HG03571 (cell line): ENCODE measurements at regions not wholly inside any gene's neighbourhood (a gene's known extent, or its start where the extent isn't known, plus 50 kb on each side); places are given as distances from the start of the nearest gene placed in this dataset.
A peak's percentile ranks its signal among the peaks of the same experiment; 100 is the strongest.

Experiments
- ATAC-seq: cut with Tn5 transposase; IDR thresholded peaks from one replicate; pipeline ENCODE4 v1.9.1; 2021; ENCODE audit not compliant: unreplicated experiment

DNA sequence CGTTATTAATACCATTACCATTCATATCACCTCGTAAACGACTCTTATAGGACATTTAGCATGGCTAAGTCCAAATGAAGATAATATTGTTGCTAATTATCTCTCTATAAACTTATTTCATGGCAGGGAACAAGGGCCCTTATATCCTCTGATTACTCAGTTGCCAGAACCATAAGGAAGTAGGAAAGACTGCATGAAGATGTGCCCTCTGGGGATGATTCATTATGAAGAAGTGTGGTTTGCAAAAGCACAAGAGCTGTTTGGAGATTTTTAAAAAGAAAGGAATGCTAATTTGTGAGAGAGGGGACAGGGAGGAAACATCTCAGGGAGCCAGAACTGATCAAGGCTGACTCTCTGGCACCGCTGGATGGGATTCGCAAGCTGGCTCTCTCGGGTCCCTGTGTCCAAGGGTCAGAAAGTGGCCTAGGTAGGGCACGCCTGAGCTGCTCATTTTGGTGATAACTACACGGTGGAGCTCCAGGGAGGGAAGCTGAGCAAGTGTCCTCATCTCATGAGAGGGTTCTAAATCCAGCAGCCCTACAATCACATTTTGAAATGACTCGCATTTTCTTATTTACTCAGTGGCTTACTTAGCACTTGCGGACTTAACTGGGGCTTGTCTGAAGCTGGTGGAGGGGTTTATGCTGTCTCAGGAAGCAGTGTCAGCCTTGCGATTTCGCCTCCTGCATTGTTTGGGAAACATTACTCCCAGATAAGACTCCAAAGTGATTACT lies 136.8 kb downstream of the C5orf15 start:
- no peak for ATAC-seq

DNA sequence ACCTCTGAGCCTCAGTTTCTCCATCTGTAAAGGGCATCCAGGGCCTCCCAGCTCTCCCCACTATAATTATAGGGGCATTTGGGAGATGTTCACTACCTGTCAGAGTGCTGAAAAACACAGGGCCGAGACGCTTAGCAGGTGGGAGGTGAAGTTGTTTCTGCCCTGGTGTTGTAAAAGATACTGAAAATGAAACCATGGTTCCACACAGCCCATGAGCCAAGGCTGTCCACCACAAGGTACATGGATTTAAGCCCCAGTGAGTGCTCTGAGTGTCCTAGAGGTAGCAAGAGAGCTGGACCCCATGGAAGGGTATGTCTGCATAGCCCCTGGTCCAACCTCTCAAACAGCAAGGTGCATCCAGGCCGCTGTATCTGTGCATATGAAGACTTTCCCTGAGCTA lies 137.5 kb downstream of the C5orf15 start:
- no peak for ATAC-seq

DNA sequence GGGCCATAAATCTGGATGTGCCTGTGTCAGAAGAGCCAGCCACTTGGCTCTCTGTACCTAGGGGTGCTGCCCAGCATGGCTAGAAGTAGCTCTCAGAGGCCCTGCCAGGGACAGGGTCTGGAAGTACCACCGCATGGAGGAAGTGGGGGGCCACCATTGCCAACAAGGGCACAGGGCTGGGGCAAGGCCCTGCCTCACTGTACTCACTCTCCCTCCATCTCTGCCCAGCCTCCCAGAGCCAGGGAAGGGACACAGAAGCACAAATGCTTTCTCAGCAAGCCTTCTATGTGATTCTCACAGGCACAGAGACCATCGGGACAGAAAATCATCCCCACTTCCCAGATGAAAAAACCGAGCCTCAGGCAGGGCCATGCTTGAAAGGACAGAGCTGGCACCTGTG lies 138.1 kb downstream of the C5orf15 start:
- ATAC-seq: no peak

DNA sequence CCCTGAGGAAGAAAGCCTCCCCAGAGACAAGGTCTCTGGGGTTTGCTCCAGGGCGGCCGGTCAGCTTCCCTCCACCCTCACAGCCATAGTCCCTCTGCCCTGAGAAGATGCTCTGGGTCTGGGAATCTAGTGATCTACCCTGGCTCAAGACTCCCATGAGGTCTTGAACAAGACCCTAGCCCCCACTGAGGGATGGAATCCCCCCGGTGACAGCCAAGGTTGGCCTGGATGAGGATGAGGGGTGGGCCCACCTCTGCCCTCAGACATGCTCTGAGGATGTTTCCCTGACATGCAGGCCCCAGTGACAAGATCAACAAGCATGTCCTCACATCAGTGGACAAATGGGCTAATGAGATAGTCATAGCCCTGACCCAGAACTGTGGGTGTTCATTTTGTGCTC lies 138.6 kb downstream of the C5orf15 start:
- ATAC-seq: no peak

DNA sequence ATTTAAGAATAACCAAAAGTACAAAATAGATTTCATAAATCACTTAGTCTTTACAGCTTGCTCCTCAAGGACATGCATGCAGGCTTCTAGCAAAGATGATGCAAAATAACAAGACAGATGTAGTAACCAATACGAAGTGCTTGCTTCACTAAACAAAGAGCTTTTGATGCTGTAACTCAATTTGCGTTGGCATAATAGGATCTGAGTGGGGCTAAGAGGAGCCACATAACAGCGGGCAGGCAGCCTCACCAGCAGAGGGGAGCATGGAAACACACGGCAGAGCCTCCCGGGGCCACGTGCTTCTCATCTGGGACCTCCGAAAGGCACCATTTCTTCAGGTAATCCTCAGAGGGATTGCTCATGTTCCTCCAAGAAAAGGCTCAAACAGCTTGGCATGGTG lies 139.7 kb downstream of the C5orf15 start:
- no peak for ATAC-seq

DNA sequence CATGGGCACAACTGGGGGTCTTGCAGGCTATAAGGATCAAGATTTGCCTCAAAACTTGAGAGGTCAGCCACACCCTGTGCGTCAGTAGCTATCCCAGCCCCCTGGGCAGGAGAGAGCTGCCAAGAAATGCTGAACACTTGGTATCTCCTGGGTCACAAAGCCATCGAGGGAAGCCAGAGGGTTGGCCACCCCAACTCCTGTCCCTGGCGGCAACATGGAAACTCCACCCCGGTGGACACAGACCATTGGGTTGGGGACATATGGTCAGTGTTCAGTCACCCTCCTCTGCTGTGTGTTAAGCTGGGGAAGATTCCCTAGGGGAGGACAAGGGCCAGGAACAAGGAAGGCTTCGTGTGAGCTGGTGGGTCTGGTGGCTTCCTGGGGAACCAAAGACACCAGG lies 140.6 kb downstream of the C5orf15 start:
- ATAC-seq: no peak

DNA sequence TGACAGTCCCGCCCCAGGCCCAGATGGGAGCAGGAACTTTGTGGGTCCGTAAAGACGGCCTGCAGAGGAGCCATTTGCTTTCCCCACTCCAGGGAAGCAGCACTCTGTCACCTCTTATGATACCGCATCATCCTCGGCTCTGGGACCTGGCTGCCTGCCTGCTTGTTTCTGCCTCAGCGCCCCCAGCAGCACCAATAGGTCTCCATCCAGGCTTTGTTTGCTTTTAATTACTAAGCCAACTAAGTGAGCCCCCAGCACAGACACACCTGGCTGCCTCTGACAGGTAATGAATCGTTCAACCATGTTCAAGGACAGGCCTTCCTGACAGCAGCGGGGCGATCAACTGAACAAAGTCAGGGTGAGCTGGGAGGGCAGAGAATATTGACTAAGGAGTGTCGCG lies 141.4 kb downstream of the C5orf15 start:
- no peak for ATAC-seq

DNA sequence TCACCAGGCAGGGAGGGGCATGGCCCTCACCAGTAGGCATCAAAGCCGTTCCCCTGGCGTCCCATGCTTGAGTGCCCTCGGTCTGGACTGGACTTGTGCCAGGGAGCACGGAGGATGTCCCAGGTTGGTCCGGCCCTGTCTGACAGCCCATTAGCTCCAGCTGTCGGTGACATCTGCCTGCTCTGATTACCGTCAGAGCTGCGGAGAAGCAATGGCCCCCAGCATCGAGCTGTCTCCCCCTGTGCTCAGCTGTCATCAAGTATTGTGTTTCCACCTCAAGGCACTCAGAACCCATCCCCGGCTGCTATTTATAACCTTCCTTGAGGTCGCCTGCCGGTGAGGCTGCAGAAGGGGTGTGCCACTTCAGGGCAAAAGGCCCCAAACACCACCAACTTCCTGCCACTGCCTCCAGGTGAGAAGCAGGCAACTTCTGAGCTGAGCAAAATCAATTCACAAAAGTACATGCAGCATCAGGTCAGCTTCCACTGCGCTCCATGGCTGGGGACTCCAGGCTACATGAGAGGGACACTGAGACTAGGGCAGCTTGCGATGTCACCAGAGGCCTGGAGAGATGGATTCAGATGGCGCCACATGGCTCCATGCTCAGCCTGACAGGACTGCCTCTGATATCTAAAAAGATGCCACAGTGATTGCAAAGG lies 142.7 kb downstream of the C5orf15 start:
- peak; percentile 23 for ATAC-seq

DNA sequence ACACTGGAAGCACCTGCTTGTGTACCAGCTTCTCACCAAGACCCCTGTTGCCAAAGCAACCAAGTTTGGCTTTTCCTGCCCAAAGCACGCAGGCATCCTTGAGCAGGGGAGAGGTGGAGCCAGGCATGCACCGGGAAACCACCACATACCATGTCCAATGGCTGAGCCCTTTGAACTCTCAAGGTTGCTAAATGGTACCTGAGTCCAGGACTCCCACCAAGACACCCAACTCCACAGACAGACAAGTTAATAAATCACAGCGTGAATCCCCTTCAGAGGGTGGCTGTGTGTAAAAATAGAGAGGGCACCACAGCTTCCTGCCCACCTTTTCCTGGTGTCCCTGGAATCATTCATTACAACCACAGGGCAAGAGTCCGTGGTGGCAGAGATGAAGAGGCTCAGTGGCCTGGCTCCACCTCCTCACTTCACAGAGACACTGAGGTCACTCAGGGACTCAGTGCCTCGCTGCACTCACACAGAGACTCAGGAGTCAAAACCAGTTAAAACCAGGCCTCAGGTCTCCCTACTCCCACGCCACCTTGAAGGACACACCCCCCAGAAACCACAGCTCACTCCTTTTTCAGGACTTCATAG lies 143.7 kb downstream of the C5orf15 start:
- peak; percentile 64 for ATAC-seq

DNA sequence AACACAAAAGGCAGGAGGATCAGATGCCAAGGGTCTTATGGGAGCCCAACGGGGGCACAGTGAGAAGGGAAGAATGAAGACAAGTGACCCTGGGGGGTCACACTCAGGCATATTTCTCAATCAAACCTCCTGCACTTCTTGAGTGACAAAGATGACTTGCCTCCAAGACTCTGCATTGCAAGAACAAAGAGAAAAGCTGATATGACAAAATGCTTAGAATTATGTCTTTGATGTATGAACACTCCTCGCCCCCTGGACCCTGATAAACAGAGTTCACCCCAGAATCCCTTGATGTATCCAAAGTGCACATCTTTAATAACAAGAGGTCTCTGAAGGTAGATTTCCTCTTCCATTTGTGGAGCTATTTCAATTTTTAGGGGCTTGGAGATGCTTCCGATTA lies 146.5 kb downstream of the C5orf15 start:
- no peak for ATAC-seq

DNA sequence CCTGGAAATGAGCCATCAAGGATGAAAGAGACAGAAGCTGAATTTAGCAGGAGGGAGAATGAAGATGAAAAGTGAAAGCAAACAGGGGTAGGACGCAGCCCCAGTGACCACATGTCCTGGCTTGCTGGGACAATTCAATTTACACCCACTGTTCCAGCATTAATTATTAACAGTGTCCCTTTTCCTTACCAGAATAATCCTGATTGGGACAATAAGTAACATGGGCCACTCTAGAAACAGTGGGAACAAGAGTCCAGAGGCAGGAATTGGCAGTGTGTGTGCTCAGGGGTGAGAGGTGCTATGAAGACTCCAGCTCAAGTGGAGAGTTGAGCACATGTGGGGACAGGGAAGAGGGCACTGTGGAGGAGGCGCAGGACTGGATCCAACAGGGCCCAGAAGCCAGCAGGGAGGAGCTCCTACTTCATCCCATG lies 147.1 kb downstream of the C5orf15 start:
- no peak for ATAC-seq

DNA sequence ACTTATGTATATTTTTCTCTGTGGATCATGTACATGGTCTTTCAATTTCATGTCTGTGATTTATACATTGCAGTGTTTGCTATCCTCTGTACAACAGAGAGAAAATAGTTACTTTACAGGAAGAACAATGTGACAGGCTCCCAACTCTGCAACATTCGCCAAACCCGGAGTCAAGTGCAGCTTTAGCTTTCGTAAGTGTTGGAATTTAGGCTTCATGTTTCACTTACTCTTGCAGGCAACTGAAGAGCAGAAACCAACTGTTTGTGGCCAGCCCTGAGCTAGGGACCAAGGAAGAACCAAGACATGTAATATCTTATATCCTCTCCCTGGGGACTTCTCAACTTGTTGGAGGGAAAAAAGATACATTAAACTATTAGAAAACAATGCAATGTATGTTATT lies 147.9 kb downstream of the C5orf15 start:
- no peak for ATAC-seq

DNA sequence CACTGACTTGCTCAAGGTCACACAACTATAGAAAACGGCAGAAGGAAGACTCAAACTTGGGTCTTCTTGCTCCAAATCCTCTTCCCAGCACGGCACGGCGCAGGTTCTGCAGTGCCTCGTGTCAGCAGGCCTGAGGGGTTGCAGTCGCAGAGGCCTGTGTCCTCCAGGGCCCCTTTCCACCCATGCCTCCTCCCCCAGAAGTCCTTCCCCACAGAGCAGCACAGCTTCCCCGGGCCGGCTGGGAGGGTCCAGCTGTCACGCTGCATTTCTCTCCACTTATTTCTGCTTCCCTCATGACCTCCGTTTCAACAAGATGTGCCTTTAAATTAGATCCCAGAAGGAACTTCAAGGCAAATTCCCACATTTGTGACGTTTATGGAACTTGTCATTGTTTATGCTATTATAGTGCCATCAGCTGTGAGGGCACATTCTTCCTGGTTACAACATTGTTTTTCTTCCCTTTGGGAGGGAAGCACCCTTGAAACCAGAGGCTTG lies 148.4 kb downstream of the C5orf15 start:
- no peak for ATAC-seq

DNA sequence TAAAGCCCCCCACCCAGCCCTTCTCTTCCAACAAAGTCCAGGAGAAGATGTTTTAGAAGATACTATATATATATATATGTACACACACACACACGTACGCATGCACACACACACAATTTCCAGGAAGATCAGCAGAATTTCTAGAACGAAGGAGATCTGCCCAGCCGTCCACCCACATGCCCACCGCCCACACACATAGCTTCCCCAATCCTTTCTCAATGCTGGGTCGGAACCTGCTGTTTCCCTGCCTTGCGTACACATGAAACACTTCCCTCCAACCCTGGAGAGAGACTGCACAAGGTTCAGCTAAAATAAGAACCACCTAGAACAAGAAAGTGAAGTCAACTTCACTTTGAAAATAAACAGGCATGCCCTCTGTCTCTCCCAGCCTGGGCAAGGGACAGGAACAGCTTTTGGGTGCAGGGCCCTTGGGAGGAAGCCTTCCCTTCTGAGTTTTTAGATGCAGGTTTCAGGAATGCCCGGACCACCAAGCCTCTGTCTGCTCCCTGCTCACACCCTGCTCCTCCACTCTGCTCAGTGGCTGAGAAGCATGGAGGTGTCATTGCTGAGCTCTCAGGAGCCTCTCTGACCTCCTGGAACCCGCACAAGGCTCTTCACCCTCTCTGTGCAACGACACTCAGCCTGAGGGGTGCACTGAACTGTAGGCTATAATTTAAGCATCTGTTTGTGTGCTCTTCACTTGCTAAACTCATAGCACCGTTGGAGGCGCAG lies 149.4 kb downstream of the C5orf15 start:
- ATAC-seq: no peak

DNA sequence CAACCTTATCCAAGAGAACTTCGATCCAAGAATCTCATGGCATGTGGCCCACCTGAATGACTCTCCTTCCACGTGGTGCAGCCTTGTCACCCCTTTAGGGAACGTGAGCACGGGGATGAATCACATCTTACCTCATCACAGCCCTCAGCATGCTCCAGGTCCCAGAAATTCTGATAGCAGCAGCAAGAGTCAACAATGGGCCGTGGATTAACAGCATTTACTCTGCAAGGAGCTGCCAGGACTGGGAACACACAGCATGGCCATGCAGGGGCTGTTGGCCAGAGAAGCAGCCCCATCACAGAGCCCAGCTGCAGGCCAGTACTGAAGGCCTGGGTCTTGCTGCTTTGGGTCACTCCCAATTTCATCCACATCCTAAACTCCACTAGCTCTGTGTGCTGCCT lies 150.4 kb downstream of the C5orf15 start:
- no peak for ATAC-seq

DNA sequence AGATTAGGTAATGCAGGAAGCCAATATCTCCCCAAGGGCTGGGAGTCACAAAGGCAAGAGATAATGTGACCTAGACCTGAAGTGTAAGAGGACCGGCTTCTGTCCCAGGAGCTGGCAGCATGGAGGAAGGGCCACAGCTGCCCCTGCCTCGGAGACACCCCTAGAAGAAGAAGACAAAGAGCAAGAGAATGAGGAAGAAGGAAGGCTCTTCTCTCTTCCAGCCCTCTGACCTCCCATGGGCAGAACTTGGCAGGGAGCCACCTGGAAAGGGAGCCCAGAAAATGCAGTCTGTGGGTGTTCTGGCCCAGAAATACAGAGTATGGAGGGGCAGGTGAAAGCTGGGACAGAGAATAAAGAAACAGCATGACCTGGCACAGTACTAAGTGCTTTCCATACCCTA lies 151.0 kb downstream of the C5orf15 start:
- no peak for ATAC-seq

DNA sequence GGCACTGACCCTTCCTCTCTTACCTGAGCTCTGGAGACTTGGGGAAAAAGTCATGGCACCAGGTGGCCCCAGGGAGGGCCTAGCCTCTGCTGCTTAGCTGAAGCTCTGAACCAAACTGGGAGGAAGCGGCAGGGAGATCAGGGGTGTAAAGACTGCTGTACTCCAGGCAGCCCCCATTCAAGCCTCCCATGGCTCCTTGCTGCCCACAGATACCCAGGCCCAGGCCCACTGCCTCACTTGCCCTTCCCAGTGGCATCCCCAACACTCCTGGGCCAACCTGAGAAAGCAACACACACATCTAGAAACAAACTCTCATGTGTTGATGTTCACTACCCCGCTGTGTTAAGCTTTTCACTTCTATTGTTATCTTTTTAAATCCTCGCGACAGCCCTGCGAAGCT lies 151.6 kb downstream of the C5orf15 start:
- no peak for ATAC-seq

DNA sequence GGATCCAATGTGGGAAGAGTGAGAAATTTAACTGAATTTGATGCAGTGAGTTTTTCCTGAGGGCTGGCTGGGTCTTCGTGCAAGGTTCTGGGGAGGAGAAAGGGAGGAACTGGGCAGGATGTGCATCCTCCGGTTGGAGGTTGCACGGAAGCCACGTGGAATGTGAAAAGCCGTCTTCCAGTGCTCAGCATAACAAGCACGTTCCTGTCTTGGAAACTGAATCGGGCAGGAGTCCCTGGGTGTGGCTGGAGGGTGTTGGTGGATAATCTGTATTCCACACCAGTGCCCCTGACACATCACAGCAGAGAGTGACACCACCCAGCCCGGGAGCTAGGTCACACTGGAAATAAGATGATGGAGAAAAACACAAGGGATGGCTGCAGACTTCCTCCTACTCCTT lies 154.3 kb downstream of the C5orf15 start:
- no peak for ATAC-seq

DNA sequence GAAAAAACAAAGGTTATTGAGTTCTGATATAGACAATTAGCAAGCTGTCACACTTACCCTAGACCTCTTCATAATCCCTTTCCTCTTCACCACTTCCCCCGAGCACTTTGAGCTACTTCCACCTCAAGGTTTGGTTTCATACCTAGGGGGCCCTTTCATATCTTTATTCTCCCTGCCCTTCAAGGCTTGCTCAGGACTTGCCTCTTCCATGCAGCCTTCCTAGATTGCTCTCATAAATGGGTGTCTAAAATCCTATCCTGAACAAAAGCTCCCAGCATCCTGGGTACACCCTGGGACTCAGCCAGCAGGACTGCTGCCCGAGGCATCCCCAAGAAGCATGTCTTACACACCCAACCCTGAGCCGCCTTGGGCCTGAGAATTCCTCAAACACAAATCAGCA lies 157.3 kb downstream of the C5orf15 start:
- ATAC-seq: no peak

DNA sequence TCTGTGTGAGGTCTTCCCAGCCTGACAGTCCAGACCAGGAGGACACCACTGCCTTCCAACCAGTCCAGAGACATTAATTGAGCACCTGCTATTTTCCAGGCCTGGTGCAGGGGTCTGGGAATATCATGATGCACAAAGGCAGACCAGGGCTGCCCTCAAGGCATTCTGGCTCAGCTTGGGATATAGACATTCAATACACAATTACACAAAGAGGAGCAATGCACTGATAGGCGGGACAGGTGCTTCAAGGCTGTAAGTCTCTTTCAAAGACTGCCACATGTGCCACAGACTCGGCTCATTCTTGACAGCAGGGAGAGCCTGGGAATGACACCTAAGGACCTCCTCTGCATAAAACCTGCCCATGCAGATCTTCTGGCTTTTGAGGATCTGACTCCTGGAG lies 158.6 kb downstream of the C5orf15 start:
- ATAC-seq: no peak

DNA sequence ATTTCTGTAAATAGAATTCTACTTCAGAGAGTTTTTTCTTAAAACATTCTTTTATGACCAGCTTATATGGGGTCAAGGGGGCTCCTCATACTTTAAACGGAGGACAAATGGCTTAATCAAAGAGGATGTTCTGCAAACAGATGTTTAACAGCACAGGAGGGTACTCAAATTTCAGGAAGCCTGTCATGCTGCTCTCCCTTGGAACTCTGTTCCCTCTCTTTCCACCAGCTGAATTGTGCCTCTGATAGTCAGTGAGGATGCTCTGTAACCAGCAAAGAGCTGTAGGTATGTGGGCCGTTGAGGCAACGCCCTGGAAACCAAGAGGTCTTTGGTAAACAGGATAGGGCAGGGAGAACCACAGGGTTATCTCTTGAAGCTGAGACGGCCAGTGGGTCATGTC lies 161.1 kb downstream of the C5orf15 start:
- no peak for ATAC-seq

DNA sequence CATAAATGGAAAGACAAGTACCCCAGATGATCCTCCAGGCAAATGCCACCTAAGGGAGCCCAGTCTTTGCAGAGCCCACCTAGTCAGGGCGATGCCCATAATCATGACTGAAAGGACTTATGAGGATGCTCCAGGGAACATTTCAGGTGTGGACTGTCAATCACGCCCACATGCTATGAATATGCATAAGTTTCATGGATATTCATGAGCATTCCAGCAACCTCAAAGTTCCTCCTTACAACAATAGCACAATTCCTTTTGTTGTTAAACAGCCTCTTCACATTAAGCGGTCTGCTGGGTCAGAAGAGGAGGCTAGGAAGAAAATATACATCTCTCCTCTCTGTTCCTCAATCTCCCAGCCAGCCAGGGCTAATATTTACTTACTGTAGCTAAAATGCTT lies 161.6 kb downstream of the C5orf15 start:
- ATAC-seq: no peak
